Motor neuron (in vitro differentiated cells): ENCODE measurements at regions not wholly inside any gene's neighbourhood (a gene's known extent, or its start where the extent isn't known, plus 50 kb on each side); places are given as distances from the start of the nearest gene placed in this dataset.

Source experiments
- ATAC-seq, 8 experiments: fragments of 200-7000 bp; cut with Tn5 transposase; replicated peaks in 6 of 8; 2 replicates each; pipeline ENCODE4 v1.8.0; 2021; ENCODE audit warnings: mild to moderate bottlenecking in 8 of 8, moderate library complexity in 8 of 8
- H3K27ac ChIP-seq, 2 donors: fragments of 250-450 bp; sonication (Bioruptor Pico); 2 replicates each; pipeline ENCODE4 v1.9.0; 2021; ENCODE audit warnings: antibody characterized with exemption in 2 of 2, mild to moderate bottlenecking in 2 of 2, moderate library complexity in 1 of 2
- H3K4me1 ChIP-seq, 2 donors: fragments of 250-450 bp; sonication (Bioruptor Pico); replicated peaks in 1 of 2; 2 replicates each; pipeline ENCODE4 v1.6.1; 2021; ENCODE audit warnings: antibody characterized with exemption in 2 of 2, mild to moderate bottlenecking in 2 of 2, moderate library complexity in 1 of 2
- H3K4me3 ChIP-seq, 5 donors: fragments of 250-450 bp; sonication (Bioruptor Pico); 2 replicates each; pipeline ENCODE4 v1.9.0; 2021; ENCODE audit warnings: antibody characterized with exemption in 5 of 5, mild to moderate bottlenecking in 5 of 5, moderate library complexity in 4 of 5
- WGBS, 10 experiments: fragments of 450-650 bp; shearing (Covaris generic); methylation state at CpG; one replicate each; pipeline ENCODE4 v1.0.0; 2022; 5-methylcytosine and 5-hydroxymethylcytosine counted together
- in situ Hi-C, 9 experiments: fragments of 400-800 bp; cut with MboI; loops; one replicate each; pipeline ENCODE4 v1.15.0; 2021; ENCODE audit warnings: low sequenced_read_pairs in 9 of 9, low pct_unique_long_range_greater_than_20kb in 2 of 9; ENCODE audit not compliant: unreplicated experiment in 9 of 9

DNA sequence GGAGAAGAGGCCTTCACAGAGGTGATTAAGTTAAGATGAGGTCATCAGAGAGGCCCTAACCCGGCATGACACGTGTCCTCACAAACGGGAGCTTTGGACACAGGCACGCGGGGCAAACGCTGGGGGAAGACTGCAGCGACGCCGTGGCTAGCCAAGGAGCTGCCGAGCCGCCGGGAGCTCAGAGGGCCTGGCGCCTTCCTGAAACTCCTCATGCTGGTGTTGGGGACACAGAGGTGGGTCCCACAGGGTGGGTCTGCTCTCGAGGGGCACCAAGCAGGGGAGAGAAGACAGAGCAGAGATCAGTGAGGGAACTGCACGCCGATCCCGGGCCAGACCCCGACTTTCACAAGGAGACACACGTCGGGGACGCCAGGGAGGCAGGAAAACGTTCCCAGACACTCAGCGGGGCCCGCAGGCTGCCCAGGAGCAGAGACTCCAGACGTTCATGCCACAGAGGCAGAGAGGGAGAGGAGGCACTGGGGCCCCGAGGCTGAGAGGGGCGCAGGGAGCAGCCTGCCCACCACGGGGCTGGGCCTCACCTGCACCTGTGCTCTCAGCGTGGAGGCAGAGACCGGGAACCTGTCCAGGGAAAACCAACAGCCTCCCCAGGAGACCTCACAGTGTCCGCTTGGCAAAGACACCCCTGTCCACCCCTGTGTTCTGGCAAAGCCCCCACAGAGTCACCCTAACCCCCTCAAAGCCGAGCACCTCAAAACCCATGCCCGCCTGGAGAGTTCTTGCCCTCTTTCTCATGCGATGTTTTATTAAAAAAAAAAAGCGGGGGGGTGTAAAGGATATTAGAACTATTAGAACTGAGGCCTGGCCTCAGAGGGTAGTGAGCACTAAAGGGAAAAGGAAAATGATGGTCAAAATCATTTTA is 103.8 kb downstream of the PDGFA start:
- H3K4me3 ChIP-seq, result no peak overlapping the region
- 50 to 100% (median 84%) methylated on average over 2 to 17 of the region's 35 CpGs; no CpG with 5 or more reads in 3 of the 10 experiments for WGBS, 10 experiments
- no peak overlapping the region for H3K27ac ChIP-seq
- in situ Hi-C loops, result no loop called here
- H3K4me1 ChIP-seq, result no peaks in the 10 kb centered on the region
- no peak for ATAC-seq

DNA sequence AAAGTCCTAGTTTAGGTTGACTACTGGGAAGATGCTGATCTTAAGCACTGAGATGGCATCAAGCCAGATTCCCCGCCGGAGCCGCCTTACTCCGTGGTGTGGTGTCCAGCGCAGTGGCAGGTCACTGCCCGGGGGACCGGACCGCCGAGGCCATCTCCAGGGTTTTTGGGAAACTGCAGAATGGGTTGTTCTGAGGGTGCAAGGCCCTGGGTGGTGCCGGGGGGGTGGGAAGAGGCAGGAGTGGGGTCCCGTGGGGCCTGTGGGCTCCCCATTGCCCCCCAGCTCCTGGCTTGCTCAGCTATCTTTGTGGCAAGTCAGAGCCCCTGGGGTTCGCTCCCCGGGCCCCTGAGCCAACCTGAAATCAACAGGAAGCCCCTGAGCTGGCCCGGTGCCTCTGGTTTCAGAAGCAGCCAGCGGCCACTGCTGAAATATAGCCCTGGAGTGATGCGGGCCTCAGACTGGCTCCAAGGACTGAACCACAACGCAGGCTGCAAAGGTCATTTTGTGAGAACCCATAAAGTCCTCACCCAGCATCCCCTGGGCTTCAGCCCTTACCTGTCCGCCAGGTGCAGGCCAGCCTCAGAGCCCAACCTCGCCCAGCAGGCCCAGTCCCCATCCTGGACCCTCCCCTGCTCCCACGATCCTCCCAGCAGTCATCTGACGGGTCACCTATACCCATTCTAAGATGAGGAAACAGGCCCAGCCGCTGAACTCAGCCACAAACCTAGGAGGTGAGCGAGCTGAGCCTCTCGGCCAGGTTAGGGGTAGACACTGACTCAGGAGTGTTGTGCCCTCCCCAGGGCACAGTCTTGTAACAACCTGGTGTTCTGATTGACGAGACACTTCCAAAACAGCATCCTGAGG is 102.7 kb downstream of the PDGFA start:
- in situ Hi-C loops, result no loop called here
- WGBS, 10 experiments, result 60 to 97% (median 88%) methylated on average over 3 to 5 of the region's 25 CpGs; no CpG with 5 or more reads in 4 of the 10 experiments
- no peak overlapping the region for H3K4me3 ChIP-seq
- H3K4me1 ChIP-seq, result no peaks in the 10 kb centered on the region
- no peak overlapping the region for H3K27ac ChIP-seq
- ATAC-seq, result no peak

DNA sequence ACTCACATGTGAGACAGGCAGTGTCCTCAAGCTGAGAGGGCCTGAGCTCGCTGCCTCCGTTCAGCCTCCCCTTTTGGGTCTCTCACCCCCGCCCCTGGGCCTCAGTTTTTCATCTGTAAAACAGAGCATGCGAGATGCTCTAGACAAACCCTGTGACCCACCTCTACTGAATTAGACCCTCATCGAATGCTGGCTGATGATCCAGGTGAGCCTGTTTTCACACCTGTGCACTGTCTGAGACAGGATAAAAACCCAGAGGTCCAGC is 102.1 kb downstream of the PDGFA start:
- H3K4me1 ChIP-seq, result no peaks in the 10 kb centered on the region
- no peak for ATAC-seq
- H3K4me3 ChIP-seq, result no peak overlapping the region
- in situ Hi-C loops, result no loop called here
- WGBS, 10 experiments, result 62 to 100% (median 91%) methylated on average over 1 to 5 of the region's 5 CpGs; no CpG with 5 or more reads in 6 of the 10 experiments
- H3K27ac ChIP-seq, result no peak overlapping the region

DNA sequence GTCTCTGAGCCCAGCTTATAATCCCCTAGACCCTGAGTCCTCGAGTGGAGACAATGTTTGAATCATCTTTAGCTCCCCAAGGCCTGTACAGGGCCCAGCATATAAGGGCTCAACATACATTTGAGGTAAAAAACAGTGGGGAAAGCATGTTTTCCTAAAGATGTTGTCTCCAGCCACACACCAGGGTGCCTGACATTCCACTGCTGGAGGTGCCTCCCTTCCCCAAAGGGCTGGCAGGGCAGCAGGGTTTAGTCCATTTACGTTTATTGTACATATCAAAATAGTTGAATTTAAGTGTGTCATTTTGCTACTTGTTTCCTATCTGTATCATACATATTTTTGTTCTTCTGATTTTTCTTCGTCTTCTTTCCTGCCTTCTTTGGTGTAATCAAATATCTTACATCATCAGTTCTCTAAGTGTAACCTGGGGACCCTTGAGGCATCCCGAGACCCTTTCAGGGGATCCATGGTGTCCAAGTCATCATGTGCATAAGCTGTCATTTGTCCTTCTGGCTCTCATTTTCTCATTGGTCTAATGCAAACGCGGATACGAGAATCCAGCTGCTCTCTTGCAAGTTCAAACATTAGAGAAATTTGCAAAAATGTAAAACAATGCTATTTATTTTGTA is 101.6 kb downstream of the PDGFA start:
- 48 to 100% (median 90%) methylated on average over 1 to 6 of the region's 7 CpGs for WGBS, 10 experiments
- Histone ChIP-seq H3K4me1 (no peaks in the 10 kb centered on the region), H3K27ac (no peak overlapping the region), H3K4me3 (no peak overlapping the region)
- ATAC-seq, result no peak
- in situ Hi-C loops, result no loop called here

DNA sequence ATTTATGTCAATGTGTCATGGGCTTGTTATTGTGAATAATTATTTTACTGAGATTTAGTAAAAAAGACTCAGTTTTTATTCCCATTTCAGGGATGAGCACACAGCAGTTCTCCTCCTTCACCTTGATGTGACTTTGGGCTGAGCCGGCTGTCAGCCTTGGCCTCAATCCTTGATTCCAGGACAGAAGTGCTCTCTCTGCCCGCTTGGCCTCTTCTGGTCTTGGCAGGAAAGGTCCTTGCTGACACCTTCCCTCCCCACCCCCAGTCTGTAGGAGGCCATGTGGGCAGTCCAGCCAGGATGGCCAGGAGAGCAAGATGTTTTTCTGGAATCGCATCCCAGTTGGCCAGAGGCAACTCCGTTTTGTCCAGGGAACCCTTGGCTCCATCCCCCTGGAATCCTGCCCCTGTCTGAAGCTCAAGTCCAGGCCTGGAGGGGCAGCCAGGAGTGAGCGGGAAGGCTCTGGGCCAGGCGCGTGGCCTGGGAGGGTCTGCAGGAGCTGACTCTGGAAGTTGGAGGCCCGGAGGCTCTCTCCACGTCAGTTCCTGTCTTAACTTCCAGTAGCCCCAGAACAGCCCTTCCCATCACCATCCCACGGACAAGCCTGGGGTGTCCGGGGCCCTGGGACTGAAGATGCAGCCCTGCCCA is 100.9 kb downstream of the PDGFA start:
- in situ Hi-C loops, result no loop called here
- H3K4me3 ChIP-seq, result no peak overlapping the region
- no peak for ATAC-seq
- H3K27ac ChIP-seq, result no peak overlapping the region
- H3K4me1 ChIP-seq, result no peaks in the 10 kb centered on the region
- WGBS, 10 experiments, result 14 to 100% (median 80%) methylated on average over 1 to 7 of the region's 11 CpGs; no CpG with 5 or more reads in 3 of the 10 experiments

DNA sequence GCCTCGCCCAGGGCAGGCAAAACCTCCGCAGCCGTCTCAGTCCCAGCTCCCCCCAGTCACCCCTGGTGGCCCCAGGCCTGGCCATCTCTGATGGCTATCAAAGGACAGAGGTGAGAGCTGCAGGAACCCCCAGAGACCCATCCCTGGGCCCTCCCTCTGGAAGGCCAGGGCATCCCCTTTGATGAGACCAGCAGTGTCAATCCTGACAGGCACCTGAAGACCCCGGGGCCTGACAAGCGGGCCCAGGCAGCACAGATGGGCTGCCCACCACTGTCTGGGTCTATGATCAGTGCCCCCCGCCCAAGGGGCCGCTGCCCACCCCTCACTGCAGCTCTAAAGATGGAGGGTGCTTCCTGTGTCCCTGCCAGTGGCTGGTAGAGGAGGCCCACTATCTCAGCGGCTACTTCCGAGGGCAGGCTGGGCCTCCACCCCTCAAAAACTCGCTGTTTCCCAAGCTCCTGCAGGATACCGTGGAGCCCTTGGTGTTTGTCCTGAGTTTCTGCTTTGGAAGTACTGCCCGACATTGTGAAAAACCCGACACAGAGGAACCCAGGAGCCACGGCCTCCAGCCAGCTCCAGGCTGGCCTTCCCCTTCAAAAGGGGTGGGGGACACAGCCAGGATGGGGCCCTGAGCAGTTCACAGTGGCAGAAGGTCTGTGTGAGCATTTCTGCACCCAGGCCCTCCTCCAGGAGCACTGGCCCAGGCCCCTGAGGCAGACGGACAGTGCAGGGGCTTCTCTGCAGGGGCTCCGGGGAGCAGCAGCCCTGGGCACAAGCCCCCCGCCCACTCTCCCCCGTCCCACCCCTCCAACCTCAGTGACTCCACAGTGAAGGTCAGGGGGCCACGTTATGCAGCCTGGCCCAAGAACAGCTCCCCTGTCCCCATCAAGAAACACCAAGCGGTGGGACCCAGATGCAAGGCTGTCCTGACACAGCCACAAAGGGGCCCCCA is 99.2 kb downstream of the PDGFA start:
- no peak overlapping the region for H3K27ac ChIP-seq
- ATAC-seq, result no peak
- in situ Hi-C loops, result no loop called here
- WGBS, 10 experiments, result 73% methylated on average over 3 of the region's 20 CpGs; no CpG with 5 or more reads in 9 of the 10 experiments
- peaks cover 0 to 3% of the 10 kb centered on the region in 2 donors for H3K4me1 ChIP-seq
- no peak overlapping the region for H3K4me3 ChIP-seq

DNA sequence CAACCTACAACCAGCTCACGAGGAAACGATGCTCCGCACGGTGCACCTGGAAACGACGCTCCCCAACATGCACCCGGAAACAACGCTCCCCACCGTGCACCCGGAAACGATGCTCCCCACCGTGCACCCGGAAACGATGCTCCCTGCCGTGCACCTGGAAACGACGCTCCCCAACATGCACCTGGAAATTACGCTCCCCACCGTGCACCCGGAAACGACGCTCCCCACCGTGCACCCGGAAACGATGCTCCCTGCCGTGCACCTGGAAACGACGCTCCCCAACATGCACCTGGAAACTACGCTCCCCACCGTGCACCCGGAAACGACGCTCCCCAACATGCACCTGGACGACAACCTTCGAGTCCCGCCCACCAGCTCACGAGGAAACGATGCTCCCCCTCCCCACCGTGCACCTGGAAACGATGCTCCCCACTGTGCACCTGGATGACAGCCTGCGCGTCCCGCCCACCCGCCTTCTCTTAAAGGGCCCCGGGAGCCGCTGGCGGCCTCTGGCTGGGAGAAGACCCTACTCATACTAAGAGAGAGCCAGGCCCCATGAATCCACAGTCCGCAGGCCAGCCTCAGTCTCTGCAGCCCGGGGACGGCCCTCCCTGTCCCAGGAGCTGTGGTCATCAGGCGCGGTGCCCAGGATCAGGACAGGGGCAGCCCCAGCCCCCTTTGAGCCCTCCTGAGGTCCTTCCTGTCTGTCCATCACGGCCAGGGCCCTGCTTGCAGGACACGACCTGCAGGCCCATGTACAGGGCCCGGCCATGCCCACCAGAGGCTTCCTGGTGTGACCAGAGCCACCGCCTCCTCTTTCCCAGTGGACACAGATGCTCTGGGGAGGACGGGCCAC is 98.3 kb downstream of the PDGFA start:
- Histone ChIP-seq H3K4me1 (peaks cover 0 to 8% of the 10 kb centered on the region in 2 donors), H3K27ac (no peak overlapping the region), H3K4me3 (no peak overlapping the region)
- in situ Hi-C loops, result no loop called here
- ATAC-seq, result no peak
- WGBS, 10 experiments, result 14 to 90% (median 54%) methylated on average over 2 to 19 of the region's 57 CpGs; no CpG with 5 or more reads in 5 of the 10 experiments

DNA sequence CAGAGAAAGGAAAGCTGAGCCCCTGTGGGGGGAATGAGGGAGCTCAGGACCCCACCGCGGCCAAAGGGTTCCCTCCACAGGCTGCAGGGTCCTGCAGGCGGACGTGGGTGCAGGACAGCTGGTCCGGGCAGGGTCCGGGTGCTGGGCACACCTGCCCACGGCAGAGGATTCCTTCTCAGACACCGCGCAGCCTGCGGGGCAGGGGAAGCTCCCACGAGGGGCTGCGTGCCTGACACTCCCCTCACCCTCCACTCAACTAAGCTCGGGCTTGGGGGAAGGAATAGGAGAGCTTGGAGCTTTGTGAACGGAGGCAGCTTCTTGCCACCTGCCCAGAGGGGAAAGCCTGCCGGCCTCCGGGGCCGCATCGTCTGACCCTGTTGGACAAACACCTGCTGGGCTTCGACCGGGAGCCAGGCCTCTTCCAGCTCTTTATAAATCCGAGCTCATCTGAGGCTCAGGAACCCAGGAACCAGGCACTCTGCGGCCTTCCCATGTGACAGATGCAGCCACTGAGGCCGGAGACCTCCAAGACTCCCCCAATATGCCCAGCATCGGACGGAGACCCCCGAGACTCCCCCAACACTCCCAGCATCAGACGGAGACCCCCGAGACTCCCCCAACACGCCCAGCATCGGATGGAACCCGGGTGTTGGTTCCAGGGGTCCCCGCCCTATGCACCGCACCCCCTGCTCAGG is 97.3 kb downstream of the PDGFA start:
- Histone ChIP-seq H3K27ac (no peak overlapping the region), H3K4me3 (no peak overlapping the region), H3K4me1 (peaks cover 0 to 8% of the 10 kb centered on the region in 2 donors)
- 60 to 78% (median 61%) methylated on average over 4 to 13 of the region's 33 CpGs; no CpG with 5 or more reads in 7 of the 10 experiments for WGBS, 10 experiments
- in situ Hi-C loops, result no loop called here
- ATAC-seq, result no peak

DNA sequence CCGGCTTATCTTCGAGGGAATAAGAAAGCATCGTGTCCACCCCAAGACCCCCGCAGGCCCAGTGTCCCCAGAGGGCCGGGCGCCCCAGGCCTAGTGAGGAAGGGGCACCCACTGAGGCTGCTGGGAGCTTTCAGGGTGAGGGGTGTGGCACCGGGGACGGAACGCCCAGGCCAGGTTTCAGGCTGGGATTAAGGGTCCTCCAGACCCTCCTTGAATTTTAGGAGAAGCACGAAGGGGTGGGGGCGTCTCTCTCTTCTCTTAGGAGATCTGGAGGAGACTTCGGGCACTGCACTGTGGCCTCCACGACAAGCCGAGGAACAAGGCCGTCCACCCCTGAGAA is 96.8 kb downstream of the PDGFA start:
- Histone ChIP-seq H3K27ac (no peak overlapping the region), H3K4me1 (peaks cover 0 to 8% of the 10 kb centered on the region in 2 donors), H3K4me3 (no peak overlapping the region)
- in situ Hi-C loops, result no loop called here
- WGBS, 10 experiments, result 54% methylated on average over 4 of the region's 15 CpGs; no CpG with 5 or more reads in 9 of the 10 experiments
- no peak for ATAC-seq

DNA sequence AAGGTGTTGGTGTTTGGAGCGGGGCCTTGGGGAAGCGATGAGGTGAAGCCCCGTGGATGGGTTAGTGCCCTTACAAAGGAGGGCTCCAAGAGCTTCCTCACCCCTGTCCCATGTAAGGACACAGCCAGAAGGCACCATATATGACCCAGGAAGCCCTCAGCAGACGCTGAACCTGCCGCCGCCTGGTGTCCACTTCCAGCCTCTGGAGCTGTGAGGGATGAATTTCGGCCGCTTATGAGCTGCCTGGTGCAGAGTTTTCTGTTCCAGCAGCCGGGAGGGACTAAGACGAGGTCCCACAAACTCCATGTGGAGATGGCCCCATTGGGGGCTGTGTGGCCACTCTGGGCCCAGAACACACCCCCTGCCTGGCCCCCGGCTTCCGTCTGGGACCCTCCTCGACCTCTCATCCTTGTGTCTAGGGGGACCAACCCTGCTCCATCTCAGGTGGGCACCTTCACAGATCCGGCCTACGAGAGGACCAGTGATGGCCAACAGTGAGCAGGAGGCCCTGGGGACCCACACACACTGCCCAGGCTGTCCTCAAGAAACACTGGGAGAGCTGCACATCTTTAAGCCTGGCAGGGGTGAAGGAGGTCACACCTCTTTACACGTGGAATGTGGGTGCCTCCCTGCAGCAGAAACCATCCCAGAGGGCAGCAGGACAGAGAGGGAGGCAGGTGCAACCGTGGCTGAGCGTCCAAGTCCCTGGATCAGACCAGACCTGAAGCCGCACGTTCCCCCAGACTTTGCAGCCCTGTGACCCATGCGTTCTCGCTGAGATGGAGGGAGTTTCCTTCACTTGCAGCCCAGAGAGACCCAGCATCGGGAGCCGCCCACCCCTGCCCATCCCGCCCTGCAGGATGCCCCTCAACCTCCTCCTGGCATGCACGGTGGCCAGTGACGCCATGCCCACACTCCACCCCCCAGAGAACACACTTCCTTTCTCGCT is 96.1 kb downstream of the PDGFA start:
- Histone ChIP-seq H3K4me3 (no peak overlapping the region), H3K4me1 (peaks cover 0 to 8% of the 10 kb centered on the region in 2 donors), H3K27ac (no peak overlapping the region)
- in situ Hi-C loops, result no loop called here
- ATAC-seq, result no peak
- 44 to 90% (median 80%) methylated on average over 1 to 7 of the region's 28 CpGs; no CpG with 5 or more reads in 5 of the 10 experiments for WGBS, 10 experiments
